ENCODE measurements at regions not wholly inside any gene's neighbourhood (a gene's known extent, or its start where the extent isn't known, plus 50 kb on each side); places are given as distances from the start of the nearest gene placed in this dataset.
"Not testable (repeated sequence)": the region's sequence is repeated elsewhere in the genome, so short reads cannot be mapped to it uniquely, and the experiment has no call there.

- 47 to 68% methylated on average over 2 of the region's 2 CpGs for WGBS, 2 donors
Observed at GRCh38 chr14:40336846-40337245, 904.6 kb upstream of the FBXO33 start.

GRCh38 chr14:40326519-40326918 lies 894.3 kb upstream of the FBXO33 start:
- H3K4me3 ChIP-seq; DNase-seq (ENCODE audit: low spot score in 2 of 2); H3K4me1 ChIP-seq; H3K36me3 ChIP-seq; H3K27me3 ChIP-seq; H3K27ac ChIP-seq: not testable (repeated sequence)
- peaks cover 0 to 17% (median 0%) of the 10 kb centered on the region in 4 donors for H3K9me3 ChIP-seq
- 79 to 87% methylated on average over 9 of the region's 9 CpGs for WGBS, 2 donors

More at GRCh38 chr14:40336846-40337245, 904.6 kb upstream of the FBXO33 start:
- DNase-seq (ENCODE audit: low spot score in 2 of 2), result no peak
- Histone ChIP-seq H3K27ac (no peak overlapping the region), H3K9me3 (peaks cover 0 to 6% (median 0%) of the 10 kb centered on the region in 4 donors), H3K4me3 (no peak overlapping the region), H3K36me3 (no peaks in the 10 kb centered on the region), H3K4me1 (no peaks in the 10 kb centered on the region), H3K27me3 (no peaks in the 10 kb centered on the region)
- TF ChIP-seq CTCF (IDR thresholded peaks at IDR 0.05) (no peak), EP300 (IDR thresholded peaks at IDR 0.05) (no peak), POLR2A (IDR thresholded peaks at IDR 0.05) (no peak)

- no peaks in the 10 kb centered on the region for H3K27me3 ChIP-seq
- H3K9me3 ChIP-seq, result peaks cover 0 to 11% (median 0%) of the 10 kb centered on the region in 4 donors
- WGBS, 2 donors, result 14 to 23% methylated on average over 2 of the region's 2 CpGs
- H3K27ac ChIP-seq, result no peak overlapping the region
- H3K36me3 ChIP-seq, result no peaks in the 10 kb centered on the region
- TF ChIP-seq CTCF (IDR thresholded peaks at IDR 0.05) (no peak), POLR2A (IDR thresholded peaks at IDR 0.05) (no peak), EP300 (IDR thresholded peaks at IDR 0.05) (no peak)
- no peaks in the 10 kb centered on the region for H3K4me1 ChIP-seq
- H3K4me3 ChIP-seq, result no peak overlapping the region
- DNase-seq (ENCODE audit: low spot score in 2 of 2), result no peak
Observed at GRCh38 chr14:40318211-40318719, 886.0 kb upstream of the FBXO33 start.

GRCh38 chr14:40317690-40318089 lies 885.5 kb upstream of the FBXO33 start:
- Histone ChIP-seq H3K27ac (no peak overlapping the region), H3K36me3 (no peaks in the 10 kb centered on the region), H3K9me3 (peaks cover 0 to 10% (median 0%) of the 10 kb centered on the region in 4 donors), H3K4me1 (no peaks in the 10 kb centered on the region), H3K27me3 (no peaks in the 10 kb centered on the region), H3K4me3 (no peak overlapping the region)
- TF ChIP-seq EP300 (IDR thresholded peaks at IDR 0.05) (no peak), CTCF (IDR thresholded peaks at IDR 0.05) (no peak), POLR2A (IDR thresholded peaks at IDR 0.05) (no peak)
- no peak for DNase-seq (ENCODE audit: low spot score in 2 of 2)
- 86 to 92% methylated on average over 1 of the region's 1 CpG for WGBS, 2 donors

- no peaks in the 10 kb centered on the region for H3K4me1 ChIP-seq
- WGBS, 2 donors, result 85 to 87% methylated on average over 2 of the region's 2 CpGs
- no peak overlapping the region for H3K4me3 ChIP-seq
- no peaks in the 10 kb centered on the region for H3K27me3 ChIP-seq
- H3K27ac ChIP-seq, result no peak overlapping the region
- no peak for DNase-seq (ENCODE audit: low spot score in 2 of 2)
- TF ChIP-seq CTCF (IDR thresholded peaks at IDR 0.05) (no peak), EP300 (IDR thresholded peaks at IDR 0.05) (no peak), POLR2A (IDR thresholded peaks at IDR 0.05) (no peak)
- no peaks in the 10 kb centered on the region for H3K9me3 ChIP-seq
- no peaks in the 10 kb centered on the region for H3K36me3 ChIP-seq
Observed at GRCh38 chr14:40312296-40312695, 880.1 kb upstream of the FBXO33 start.

- TF ChIP-seq POLR2A (IDR thresholded peaks at IDR 0.05) (no peak), CTCF (IDR thresholded peaks at IDR 0.05) (no peak), EP300 (IDR thresholded peaks at IDR 0.05) (no peak)
- Histone ChIP-seq H3K27me3 (no peaks in the 10 kb centered on the region), H3K9me3 (no peaks in the 10 kb centered on the region), H3K4me1 (no peaks in the 10 kb centered on the region), H3K4me3 (no peak overlapping the region), H3K36me3 (no peaks in the 10 kb centered on the region), H3K27ac (no peak overlapping the region)
- no peak for DNase-seq (ENCODE audit: low spot score in 2 of 2)
- 50% methylated on average over 1 of the region's 1 CpG for WGBS, 2 donors
Observed at GRCh38 chr14:40309124-40309523, 876.9 kb upstream of the FBXO33 start.
